ENCODE measurements at regions not wholly inside any gene's neighbourhood (a gene's known extent, or its start where the extent isn't known, plus 50 kb on each side); places are given as distances from the start of the nearest gene placed in this dataset.
"Not testable (repeated sequence)": the region's sequence is repeated elsewhere in the genome, so short reads cannot be mapped to it uniquely, and the experiment has no call there.

DNA sequence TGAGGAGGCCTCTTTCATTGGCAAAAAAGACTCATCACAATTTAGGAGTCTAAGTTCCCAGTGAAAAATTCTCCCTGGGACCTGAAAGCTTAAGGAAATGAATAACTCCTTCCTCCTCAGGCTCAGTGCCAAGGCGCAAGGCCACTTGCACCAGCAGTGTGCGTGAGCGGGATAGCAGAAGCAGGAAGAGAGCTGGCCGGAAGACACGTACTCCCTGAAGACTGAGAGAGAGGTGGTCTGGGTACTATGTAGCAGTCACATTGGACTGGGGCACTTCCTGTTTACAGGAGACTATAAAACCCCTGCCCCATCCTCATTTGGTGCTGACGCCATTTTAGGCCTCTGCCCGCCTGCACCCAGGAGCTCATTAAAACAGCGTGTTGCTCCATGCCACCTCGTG, 66.3 kb upstream of the IL33 start:
- no peaks in the 10 kb centered on the region for H3K36me3 ChIP-seq (replicated peaks; ENCODE audit: insufficient read depth, low read depth)
- no peaks in the 10 kb centered on the region for H3K27me3 ChIP-seq
- DNase-seq (ENCODE audit: low spot score), result no peak
- over 99% methylated on average over 9 of the region's 9 CpGs for WGBS (ENCODE audit: low lambda C conversion rate, missing lambda C conversion rate)
- H3K4me3 ChIP-seq, result no peak overlapping the region
- H3K4me2 ChIP-seq, result no peak overlapping the region
- H3K79me2 ChIP-seq, result no peaks in the 10 kb centered on the region
- no peak for TF ChIP-seq EZH2phosphoT487 (IDR thresholded peaks at IDR 0.05; ENCODE audit: low read depth, severe bottlenecking, unreplicated experiment)
- TF ChIP-seq, protein P1, sequence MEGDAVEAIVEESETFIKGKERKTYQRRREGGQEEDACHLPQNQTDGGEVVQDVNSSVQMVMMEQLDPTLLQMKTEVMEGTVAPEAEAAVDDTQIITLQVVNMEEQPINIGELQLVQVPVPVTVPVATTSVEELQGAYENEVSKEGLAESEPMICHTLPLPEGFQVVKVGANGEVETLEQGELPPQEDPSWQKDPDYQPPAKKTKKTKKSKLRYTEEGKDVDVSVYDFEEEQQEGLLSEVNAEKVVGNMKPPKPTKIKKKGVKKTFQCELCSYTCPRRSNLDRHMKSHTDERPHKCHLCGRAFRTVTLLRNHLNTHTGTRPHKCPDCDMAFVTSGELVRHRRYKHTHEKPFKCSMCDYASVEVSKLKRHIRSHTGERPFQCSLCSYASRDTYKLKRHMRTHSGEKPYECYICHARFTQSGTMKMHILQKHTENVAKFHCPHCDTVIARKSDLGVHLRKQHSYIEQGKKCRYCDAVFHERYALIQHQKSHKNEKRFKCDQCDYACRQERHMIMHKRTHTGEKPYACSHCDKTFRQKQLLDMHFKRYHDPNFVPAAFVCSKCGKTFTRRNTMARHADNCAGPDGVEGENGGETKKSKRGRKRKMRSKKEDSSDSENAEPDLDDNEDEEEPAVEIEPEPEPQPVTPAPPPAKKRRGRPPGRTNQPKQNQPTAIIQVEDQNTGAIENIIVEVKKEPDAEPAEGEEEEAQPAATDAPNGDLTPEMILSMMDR (IDR thresholded peaks at IDR 0.05; ENCODE audit: poor library complexity), result no peak
- TF ChIP-seq EZH2 (IDR thresholded peaks at IDR 0.05; ENCODE audit: borderline replicate concordance), result no peak
- H3K27ac ChIP-seq, result no peak overlapping the region
- H3K9me2 ChIP-seq (replicated peaks; ENCODE audit: insufficient read depth), result no peaks in the 10 kb centered on the region
- H3K4me1 ChIP-seq (ENCODE audit: insufficient read depth), result no peaks in the 10 kb centered on the region
- H4K20me1 ChIP-seq (ENCODE audit: insufficient read depth, poor library complexity, severe bottlenecking), result no peaks in the 10 kb centered on the region
- no peaks in the 10 kb centered on the region for H3K9me3 ChIP-seq (ENCODE audit: low read depth)
- H2AFZ ChIP-seq, result no peak overlapping the region

DNA sequence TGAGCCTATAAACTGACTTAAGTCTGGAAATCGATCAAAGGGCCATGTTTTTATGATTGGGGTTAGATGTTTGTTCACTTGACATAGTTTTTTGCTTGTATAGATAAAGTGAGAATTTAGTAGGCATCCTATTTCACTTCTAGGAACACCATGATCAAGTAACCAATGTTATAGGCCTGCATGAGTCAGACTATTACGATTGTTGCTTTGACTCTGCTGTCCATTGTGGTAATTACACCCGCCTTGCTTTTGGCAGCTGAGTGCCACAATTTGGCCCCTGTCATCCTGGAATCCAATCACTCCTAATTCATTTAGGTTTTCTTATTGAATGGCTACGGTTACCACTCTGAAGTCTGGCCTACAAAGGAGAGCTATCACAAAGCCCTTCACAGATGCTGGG, 67.8 kb upstream of the IL33 start:
- no peak for DNase-seq (ENCODE audit: low spot score)
- Histone ChIP-seq H3K4me3 (no peak overlapping the region), H4K20me1 (ENCODE audit: insufficient read depth, poor library complexity, severe bottlenecking) (no peaks in the 10 kb centered on the region), H2AFZ (no peak overlapping the region), H3K27me3 (no peaks in the 10 kb centered on the region), H3K36me3 (replicated peaks; ENCODE audit: insufficient read depth, low read depth) (no peaks in the 10 kb centered on the region), H3K9me3 (ENCODE audit: low read depth) (no peaks in the 10 kb centered on the region), H3K79me2 (no peaks in the 10 kb centered on the region), H3K9me2 (replicated peaks; ENCODE audit: insufficient read depth) (no peaks in the 10 kb centered on the region), H3K27ac (no peak overlapping the region), H3K4me2 (no peak overlapping the region), H3K4me1 (ENCODE audit: insufficient read depth) (no peaks in the 10 kb centered on the region)
- TF ChIP-seq EZH2 (IDR thresholded peaks at IDR 0.05; ENCODE audit: borderline replicate concordance) (no peak), EZH2phosphoT487 (IDR thresholded peaks at IDR 0.05; ENCODE audit: low read depth, severe bottlenecking, unreplicated experiment) (no peak)
- TF ChIP-seq, protein P1 (IDR thresholded peaks at IDR 0.05; ENCODE audit: poor library complexity), result no peak
- whole genome bisulfite sequencing (ENCODE audit: low lambda C conversion rate, missing lambda C conversion rate), result 77% methylated on average over 4 of the region's 4 CpGs

DNA sequence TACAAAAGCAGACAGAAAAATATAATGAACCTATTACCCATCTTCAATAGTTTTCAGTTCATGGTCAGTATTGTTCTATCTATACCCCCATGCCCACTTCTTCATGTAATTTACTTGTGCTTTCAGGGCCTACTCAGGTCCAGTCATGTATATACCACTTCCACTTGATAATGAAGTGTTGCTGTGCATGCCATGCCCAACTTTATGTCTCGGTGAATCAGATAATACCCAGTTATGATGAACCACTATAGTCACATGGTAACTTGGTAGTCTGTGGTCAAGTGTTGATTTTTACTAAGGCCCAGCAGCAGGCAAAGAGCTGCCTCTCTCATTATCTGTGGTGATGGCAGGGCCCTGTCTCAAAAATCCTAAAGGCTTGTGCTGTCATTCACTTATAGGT, 70.7 kb upstream of the IL33 start:
- no peaks in the 10 kb centered on the region for H3K4me1 ChIP-seq (ENCODE audit: insufficient read depth)
- no peaks in the 10 kb centered on the region for H3K9me3 ChIP-seq (ENCODE audit: low read depth)
- H2AFZ ChIP-seq, result no peak overlapping the region
- 89% methylated on average over 1 of the region's 1 CpG for WGBS (ENCODE audit: low lambda C conversion rate, missing lambda C conversion rate)
- no peak overlapping the region for H3K4me3 ChIP-seq
- no peak for DNase-seq (ENCODE audit: low spot score)
- H3K36me3 ChIP-seq (replicated peaks; ENCODE audit: insufficient read depth, low read depth), result no peaks in the 10 kb centered on the region
- no peaks in the 10 kb centered on the region for H3K9me2 ChIP-seq (replicated peaks; ENCODE audit: insufficient read depth)
- no peak overlapping the region for H3K4me2 ChIP-seq
- no peak for TF ChIP-seq EZH2phosphoT487 (IDR thresholded peaks at IDR 0.05; ENCODE audit: low read depth, severe bottlenecking, unreplicated experiment)
- no peaks in the 10 kb centered on the region for H3K79me2 ChIP-seq
- no peak overlapping the region for H3K27ac ChIP-seq
- no peaks in the 10 kb centered on the region for H4K20me1 ChIP-seq (ENCODE audit: insufficient read depth, poor library complexity, severe bottlenecking)
- H3K27me3 ChIP-seq, result no peaks in the 10 kb centered on the region

DNA sequence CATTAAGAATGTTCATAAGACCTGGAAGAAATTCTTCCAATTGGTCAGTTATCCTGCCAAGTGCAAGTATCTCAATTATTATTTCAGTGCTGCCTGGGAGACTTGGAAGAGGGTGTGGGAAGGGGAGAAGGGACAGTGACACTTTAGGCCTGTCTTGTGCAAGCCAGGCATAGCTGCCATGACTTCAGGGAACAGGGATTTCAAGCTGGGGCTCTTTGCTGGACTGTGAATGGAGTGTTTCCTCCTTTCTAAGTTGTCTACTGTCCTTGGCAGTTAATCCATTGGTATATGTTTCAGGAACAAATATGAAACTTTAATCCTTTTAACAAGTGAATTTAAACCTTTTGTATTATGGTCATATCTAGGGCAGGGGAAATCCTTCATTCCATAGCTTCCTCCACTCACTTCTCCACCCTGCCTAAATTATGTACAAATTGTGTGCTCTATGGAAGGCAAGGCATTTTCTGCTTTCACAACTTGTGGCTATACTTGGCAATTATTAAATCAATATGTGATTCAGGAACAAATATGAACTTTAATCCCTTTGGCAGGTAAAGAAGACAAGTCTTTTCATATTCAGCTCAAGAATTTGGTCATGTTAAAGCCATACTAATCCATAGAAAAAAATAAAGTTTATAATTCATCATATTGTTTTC, 72.7 kb upstream of the IL33 start:
- no peaks in the 10 kb centered on the region for H4K20me1 ChIP-seq (ENCODE audit: insufficient read depth, poor library complexity, severe bottlenecking)
- H3K9me3 ChIP-seq (ENCODE audit: low read depth), result no peaks in the 10 kb centered on the region
- no peak overlapping the region for H3K27ac ChIP-seq
- H3K4me3 ChIP-seq, result no peak overlapping the region
- no peaks in the 10 kb centered on the region for H3K9me2 ChIP-seq (replicated peaks; ENCODE audit: insufficient read depth)
- H3K79me2 ChIP-seq, result no peaks in the 10 kb centered on the region
- H2AFZ ChIP-seq, result no peak overlapping the region
- no peaks in the 10 kb centered on the region for H3K27me3 ChIP-seq
- H3K36me3 ChIP-seq (replicated peaks; ENCODE audit: insufficient read depth, low read depth), result no peaks in the 10 kb centered on the region
- no peak for DNase-seq (ENCODE audit: low spot score)
- no peak overlapping the region for H3K4me2 ChIP-seq
- no peaks in the 10 kb centered on the region for H3K4me1 ChIP-seq (ENCODE audit: insufficient read depth)
- TF ChIP-seq, protein P1 (IDR thresholded peaks at IDR 0.05; ENCODE audit: poor library complexity), result no peak
- TF ChIP-seq EZH2 (IDR thresholded peaks at IDR 0.05; ENCODE audit: borderline replicate concordance) (no peak), EZH2phosphoT487 (IDR thresholded peaks at IDR 0.05; ENCODE audit: low read depth, severe bottlenecking, unreplicated experiment) (no peak)

DNA sequence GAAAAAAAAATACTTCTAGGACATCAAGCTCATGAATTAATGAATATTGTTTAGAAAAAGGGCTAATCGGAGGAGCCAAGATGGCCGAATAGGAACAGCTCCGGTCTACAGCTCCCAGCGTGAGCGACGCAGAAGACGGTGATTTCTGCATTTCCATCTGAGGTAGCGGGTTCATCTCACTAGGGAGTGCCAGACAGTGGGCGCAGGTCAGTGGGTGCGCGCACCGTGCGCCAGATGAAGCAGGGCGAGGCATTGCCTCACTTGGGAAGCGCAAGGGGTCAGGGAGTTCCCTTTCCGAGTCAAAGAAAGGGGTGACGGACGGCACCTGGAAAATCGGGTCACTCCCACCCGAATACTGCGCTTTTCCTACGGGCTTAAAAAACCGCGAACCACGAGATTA, 79.8 kb upstream of the IL33 start:
- not testable (repeated sequence) for H3K4me3 ChIP-seq; H3K27me3 ChIP-seq; H3K27ac ChIP-seq; H2AFZ ChIP-seq; DNase-seq (ENCODE audit: low spot score); H3K9me2 ChIP-seq (replicated peaks; ENCODE audit: insufficient read depth); H3K9me3 ChIP-seq (ENCODE audit: low read depth); H3K36me3 ChIP-seq (replicated peaks; ENCODE audit: insufficient read depth, low read depth); H3K79me2 ChIP-seq; H4K20me1 ChIP-seq (ENCODE audit: insufficient read depth, poor library complexity, severe bottlenecking); H3K4me1 ChIP-seq (ENCODE audit: insufficient read depth); H3K4me2 ChIP-seq
- WGBS (ENCODE audit: low lambda C conversion rate, missing lambda C conversion rate), result 91% methylated on average over 22 of the region's 25 CpGs

Measured in hepatocyte (in vitro differentiated cells).